ENCODE measurements at regions not wholly inside any gene's neighbourhood (a gene's known extent, or its start where the extent isn't known, plus 50 kb on each side); places are given as distances from the start of the nearest gene placed in this dataset.
"Not testable (repeated sequence)": the region's sequence is repeated elsewhere in the genome, so short reads cannot be mapped to it uniquely, and the experiment has no call there.

- not testable (repeated sequence) for H3K9me3 ChIP-seq (ENCODE audit: control insufficient read depth, low read depth, low read length); H2BK12ac ChIP-seq (ENCODE audit: insufficient read length, low read depth, low read length); DNase-seq; H4K8ac ChIP-seq (replicated peaks; ENCODE audit: insufficient read length, low read depth, low read length); H2BK5ac ChIP-seq (ENCODE audit: insufficient read length, low read length); H3K4me3 Mint-ChIP-seq; H2AFZ ChIP-seq (ENCODE audit: low read length); H3K79me2 ChIP-seq (ENCODE audit: insufficient read depth, low read length); H3K79me1 ChIP-seq (ENCODE audit: insufficient read depth, low read depth, low read length, poor library complexity, severe bottlenecking); H2AK5ac ChIP-seq (ENCODE audit: insufficient read length, low read length); H3K4me1 ChIP-seq (ENCODE audit: insufficient read depth, low read length); H3K56ac ChIP-seq (ENCODE audit: insufficient read length, low read depth, low read length); H3K4me1 Mint-ChIP-seq; H3K18ac ChIP-seq (ENCODE audit: insufficient read length, low read depth, low read length); H2BK15ac ChIP-seq (ENCODE audit: low read depth, low read length); H3K9me3 Mint-ChIP-seq; H3K4ac ChIP-seq (ENCODE audit: low read depth, low read length); H4K91ac ChIP-seq (ENCODE audit: insufficient read length, low read depth, low read length); H3K23ac ChIP-seq (ENCODE audit: insufficient read length, low read depth, low read length); H3T11ph ChIP-seq (ENCODE audit: low read length); H3K36me3 Mint-ChIP-seq (ENCODE audit: insufficient read depth in 1 of 3, low read depth in 3 of 3); H2BK120ac ChIP-seq (ENCODE audit: low read depth, low read length, poor library complexity, severe bottlenecking); H3K27me3 Mint-ChIP-seq (ENCODE audit: low read depth); H4K20me1 ChIP-seq (ENCODE audit: control insufficient read depth, insufficient read depth, insufficient read length); H2BK20ac ChIP-seq (ENCODE audit: low read depth, low read length, poor library complexity, severe bottlenecking); H3K14ac ChIP-seq (ENCODE audit: insufficient read depth, low read length); H4K5ac ChIP-seq (ENCODE audit: insufficient read length, low read depth, low read length); H3K23me2 ChIP-seq (ENCODE audit: insufficient read length, low read depth, low read length, poor library complexity, severe bottlenecking); H3K27ac ChIP-seq (ENCODE audit: insufficient read length, low read depth, low read length); H3K9ac ChIP-seq (ENCODE audit: extremely low read depth, insufficient read length, low read length); H3K4me2 ChIP-seq (ENCODE audit: insufficient read depth, insufficient read length, low read length); H3K27ac Mint-ChIP-seq; H3K27me3 ChIP-seq (ENCODE audit: insufficient read depth, low read length)
- no CpG with 5 or more reads among the region's 6 CpGs for WGBS (ENCODE audit: extremely low coverage, insufficient read length, low lambda C conversion rate)
Observed at GRCh38 chr1:120288167-120288566, 111.8 kb upstream of the SEC22B start.

DNA sequence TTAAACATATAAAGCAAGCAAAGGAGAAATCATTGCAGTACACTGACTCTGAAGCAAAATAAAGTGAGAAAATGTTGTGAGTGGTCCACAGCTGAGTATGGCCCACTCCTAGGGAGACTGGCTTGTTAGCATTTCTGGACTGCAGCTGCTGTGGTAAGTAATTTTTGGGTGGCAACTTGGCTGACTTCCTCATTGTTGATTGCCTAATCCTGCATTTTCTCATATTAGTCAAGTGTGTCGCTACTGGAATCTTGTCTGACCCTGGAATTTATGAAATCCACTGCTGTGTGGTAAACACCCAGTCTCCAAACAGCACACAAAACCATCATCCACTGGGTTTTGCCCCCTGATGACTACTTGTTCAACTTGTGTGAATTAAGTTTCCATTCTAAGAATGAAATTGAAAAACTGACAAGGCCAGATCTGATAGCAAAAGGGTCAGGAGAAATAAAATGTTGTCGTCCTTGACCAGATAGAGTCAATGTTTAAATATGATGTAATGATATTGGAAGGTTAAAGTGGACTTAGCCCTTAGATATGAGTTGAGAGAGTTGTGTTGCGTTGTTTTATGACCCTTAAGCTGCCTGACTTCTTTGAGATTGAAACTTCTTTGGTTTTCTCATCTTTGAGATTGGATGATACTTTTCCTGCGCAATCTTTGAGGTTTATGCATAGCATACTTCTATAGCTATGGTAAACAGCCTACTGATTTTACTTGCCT is 106.6 kb upstream of the SEC22B start:
- DNase-seq; H3K18ac ChIP-seq (ENCODE audit: insufficient read length, low read depth, low read length); H3K23me2 ChIP-seq (ENCODE audit: insufficient read length, low read depth, low read length, poor library complexity, severe bottlenecking); H4K8ac ChIP-seq (replicated peaks; ENCODE audit: insufficient read length, low read depth, low read length); H2BK20ac ChIP-seq (ENCODE audit: low read depth, low read length, poor library complexity, severe bottlenecking); H3K14ac ChIP-seq (ENCODE audit: insufficient read depth, low read length); H2AK5ac ChIP-seq (ENCODE audit: insufficient read length, low read length); H3K9ac ChIP-seq (ENCODE audit: extremely low read depth, insufficient read length, low read length); H2AFZ ChIP-seq (ENCODE audit: low read length); H3K27me3 ChIP-seq (ENCODE audit: insufficient read depth, low read length); H3K79me2 ChIP-seq (ENCODE audit: insufficient read depth, low read length); H3K56ac ChIP-seq (ENCODE audit: insufficient read length, low read depth, low read length); H3K4me1 ChIP-seq (ENCODE audit: insufficient read depth, low read length); H3K4ac ChIP-seq (ENCODE audit: low read depth, low read length); H4K91ac ChIP-seq (ENCODE audit: insufficient read length, low read depth, low read length); H3K9me3 Mint-ChIP-seq; H2BK120ac ChIP-seq (ENCODE audit: low read depth, low read length, poor library complexity, severe bottlenecking); H2BK5ac ChIP-seq (ENCODE audit: insufficient read length, low read length); H4K20me1 ChIP-seq (ENCODE audit: control insufficient read depth, insufficient read depth, insufficient read length); H3K9me3 ChIP-seq (ENCODE audit: control insufficient read depth, low read depth, low read length); H2BK12ac ChIP-seq (ENCODE audit: insufficient read length, low read depth, low read length); H3K4me3 Mint-ChIP-seq; H2BK15ac ChIP-seq (ENCODE audit: low read depth, low read length); H3K27ac ChIP-seq (ENCODE audit: insufficient read length, low read depth, low read length); H3K4me2 ChIP-seq (ENCODE audit: insufficient read depth, insufficient read length, low read length); H3K27ac Mint-ChIP-seq; H3K79me1 ChIP-seq (ENCODE audit: insufficient read depth, low read depth, low read length, poor library complexity, severe bottlenecking); H3T11ph ChIP-seq (ENCODE audit: low read length); H3K36me3 Mint-ChIP-seq (ENCODE audit: insufficient read depth in 1 of 3, low read depth in 3 of 3); H3K23ac ChIP-seq (ENCODE audit: insufficient read length, low read depth, low read length); H4K5ac ChIP-seq (ENCODE audit: insufficient read length, low read depth, low read length); H3K27me3 Mint-ChIP-seq (ENCODE audit: low read depth); H3K4me1 Mint-ChIP-seq: not testable (repeated sequence)
- WGBS (ENCODE audit: extremely low coverage, insufficient read length, low lambda C conversion rate) = no CpG with 5 or more reads among the region's 4 CpGs

All from H9 (cell line).